Neutrophil (primary cell): ENCODE measurements at regions not wholly inside any gene's neighbourhood (a gene's known extent, or its start where the extent isn't known, plus 50 kb on each side); places are given as distances from the start of the nearest gene placed in this dataset.

ENCODE experiments used
- H3K27ac ChIP-seq: fragments of 200-600 bp; sonication (generic); 2 replicates; pipeline ENCODE4 v1.5.1; 2016; ENCODE audit warnings: mild to moderate bottlenecking, moderate library complexity
- H3K27me3 ChIP-seq: fragments of 200-600 bp; sonication (generic); 2 replicates; pipeline ENCODE4 v1.6.0; 2016; ENCODE audit warnings: mild to moderate bottlenecking
- H3K36me3 ChIP-seq: fragments of 200-600 bp; sonication (generic); 2 replicates; pipeline ENCODE4 v1.5.1; 2017
- H3K4me1 ChIP-seq, 2 experiments: fragments of 200-600 bp in 1 of 2; sonication (generic) in 1 of 2; 1 replicate in 1 of 2; 2 replicates in 1 of 2; pipeline versions ENCODE4 v1.5.1 to v1.6.1; 2013 to 2016; ENCODE audit warnings: low read depth in 1 of 2, low read length in 1 of 2, mild to moderate bottlenecking in 1 of 2, moderate library complexity in 1 of 2; ENCODE audit not compliant: control insufficient read depth in 1 of 2, insufficient read depth in 1 of 2
- H3K4me3 ChIP-seq, 2 experiments: fragments of 200-600 bp in 1 of 2; sonication (generic) in 1 of 2; 1 replicate in 1 of 2; 2 replicates in 1 of 2; pipeline ENCODE4 v1.5.1; 2013 to 2016; ENCODE audit warnings: low read depth in 1 of 2, low read length in 1 of 2, mild to moderate bottlenecking in 1 of 2, moderate library complexity in 1 of 2
- H3K9me3 ChIP-seq: fragments of 200-600 bp; sonication (generic); 2 replicates; pipeline ENCODE4 v1.5.1; 2016
- CTCF ChIP-seq: fragments of 200-600 bp; sonication (generic); IDR thresholded peaks from 2 replicates; pipeline ENCODE4 v1.5.1; 2016; ENCODE audit warnings: antibody characterized with exemption

- no peak for TF ChIP-seq CTCF
- Histone ChIP-seq H3K9me3 (no peaks in the 10 kb centered on the region), H3K27ac (no peak overlapping the region), H3K27me3 (peaks cover 4% of the 10 kb centered on the region), H3K4me1 (no peaks in the 10 kb centered on the region), H3K4me3 (no peak overlapping the region), H3K36me3 (no peaks in the 10 kb centered on the region)
Measured at GRCh38 chr20:57844626-57845596, 135.1 kb upstream of the PMEPA1 start.

GRCh38 chr20:57843941-57844625 lies 134.3 kb upstream of the PMEPA1 start:
- H3K4me3 ChIP-seq = no peak overlapping the region
- no peaks in the 10 kb centered on the region for H3K9me3 ChIP-seq
- no peaks in the 10 kb centered on the region for H3K4me1 ChIP-seq
- no peak overlapping the region for H3K27ac ChIP-seq
- TF ChIP-seq CTCF = no peak
- H3K27me3 ChIP-seq = peaks cover 4% of the 10 kb centered on the region
- H3K36me3 ChIP-seq = no peaks in the 10 kb centered on the region

- Histone ChIP-seq H3K27me3 (peaks cover 4% of the 10 kb centered on the region), H3K4me3 (no peak overlapping the region)
Measured at GRCh38 chr20:57842720-57843119, 132.9 kb upstream of the PMEPA1 start.

GRCh38 chr20:57841297-57841866 lies 131.6 kb upstream of the PMEPA1 start:
- Histone ChIP-seq H3K36me3 (no peaks in the 10 kb centered on the region), H3K4me1 (no peaks in the 10 kb centered on the region), H3K9me3 (no peaks in the 10 kb centered on the region), H3K27me3 (no peaks in the 10 kb centered on the region), H3K4me3 (no peak overlapping the region), H3K27ac (no peak overlapping the region)
- TF ChIP-seq CTCF = no peak

More at GRCh38 chr20:57842720-57843119, 132.9 kb upstream of the PMEPA1 start:
- Histone ChIP-seq H3K36me3 (no peaks in the 10 kb centered on the region), H3K27ac (no peak overlapping the region), H3K9me3 (no peaks in the 10 kb centered on the region), H3K4me1 (no peaks in the 10 kb centered on the region)
- no peak for TF ChIP-seq CTCF

- Histone ChIP-seq H3K36me3 (no peaks in the 10 kb centered on the region), H3K27ac (no peak overlapping the region), H3K9me3 (no peaks in the 10 kb centered on the region), H3K27me3 (no peaks in the 10 kb centered on the region), H3K4me3 (no peak overlapping the region), H3K4me1 (no peaks in the 10 kb centered on the region)
- no peak for TF ChIP-seq CTCF
Measured at GRCh38 chr20:57840504-57841296, 130.9 kb upstream of the PMEPA1 start.
